Lower lobe of right lung (tissue), 2 donors: ENCODE measurements at regions not wholly inside any gene's neighbourhood (a gene's known extent, or its start where the extent isn't known, plus 50 kb on each side); places are given as distances from the start of the nearest gene placed in this dataset.
A peak's percentile ranks its signal among the peaks of the same experiment; 100 is the strongest.

Source experiments
- ATAC-seq, 2 donors: fragments of 200-7000 bp; cut with Tn5 transposase; one replicate each; pipeline ENCODE4 v1.9.1; 2020 to 2022; ENCODE audit warnings: mild to moderate bottlenecking in 2 of 2, moderate library complexity in 2 of 2
- DNase-seq: peaks from one replicate; pipeline ENCODE4 v3.0.0-alpha.2; 2020
- H3K27ac ChIP-seq: fragments of 200-600 bp; one replicate; pipeline ENCODE4 v1.8.0; 2022
- H3K27me3 ChIP-seq: fragments of 200-600 bp; one replicate; pipeline ENCODE4 v1.8.0; 2022; ENCODE audit warnings: low read depth
- H3K36me3 ChIP-seq: fragments of 200-600 bp; one replicate; pipeline ENCODE4 v1.8.0; 2022; ENCODE audit warnings: mild to moderate bottlenecking
- H3K4me1 ChIP-seq: fragments of 200-600 bp; one replicate; pipeline ENCODE4 v1.8.0; 2022
- H3K4me3 ChIP-seq: fragments of 200-600 bp; one replicate; pipeline ENCODE4 v1.8.0; 2022; ENCODE audit warnings: mild to moderate bottlenecking
- H3K9me3 ChIP-seq: fragments of 200-600 bp; one replicate; pipeline ENCODE4 v1.8.0; 2022
- intact Hi-C: fragments of 100-400 bp; cut with DNase I; formaldehyde crosslinking; loops from one replicate; pipeline ENCODE4 v1.11.0; 2022
- TF ChIP-seq, protein P1 (sequence below): fragments of 200-600 bp; IDR thresholded peaks from one replicate; pipeline ENCODE4 v1.8.0; 2022; ENCODE audit warnings: antibody characterized with exemption, mild to moderate bottlenecking
- donor health status: DM: no; HTN: yes; CAD: no; lungs with severe emphysema.

DNA sequence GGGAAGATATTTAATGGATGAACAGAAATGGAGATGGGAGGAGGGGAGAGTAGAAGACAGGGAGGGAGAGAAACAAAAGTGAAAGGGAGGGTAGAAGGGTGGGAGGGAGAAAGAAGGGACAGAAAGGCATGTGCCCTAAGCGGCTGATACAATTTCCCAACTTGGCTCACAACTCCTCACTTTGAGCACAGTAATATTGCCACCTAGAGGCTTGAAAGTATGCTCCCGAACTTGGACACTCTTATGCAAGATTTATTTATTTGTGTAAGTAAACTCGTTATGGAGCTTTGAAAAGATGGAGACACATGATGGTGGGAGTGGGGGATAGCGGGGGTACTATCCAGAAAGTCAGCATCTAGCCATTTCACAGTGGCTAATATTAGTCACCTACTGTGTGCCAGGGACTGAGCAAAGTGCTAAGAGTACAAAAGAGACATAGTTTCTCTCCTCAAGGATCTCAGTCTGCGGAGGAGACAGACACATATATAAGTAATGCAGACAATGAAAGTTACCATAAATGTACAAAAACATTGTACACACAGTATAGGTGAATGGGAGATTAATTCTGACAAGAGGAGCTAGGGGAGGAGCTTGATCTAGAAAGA lies 189.7 kb downstream of the SEC16B start:
- Histone ChIP-seq H3K4me3 (no peak overlapping the region), H3K36me3 (no peaks in the 10 kb centered on the region), H3K27ac (no peak overlapping the region), H3K9me3 (no peaks in the 10 kb centered on the region), H3K27me3 (no peaks in the 10 kb centered on the region), H3K4me1 (no peaks in the 10 kb centered on the region)
- ATAC-seq, result peak; percentile 52 to 63
- DNase-seq, result no peak
- TF ChIP-seq, protein P1, sequence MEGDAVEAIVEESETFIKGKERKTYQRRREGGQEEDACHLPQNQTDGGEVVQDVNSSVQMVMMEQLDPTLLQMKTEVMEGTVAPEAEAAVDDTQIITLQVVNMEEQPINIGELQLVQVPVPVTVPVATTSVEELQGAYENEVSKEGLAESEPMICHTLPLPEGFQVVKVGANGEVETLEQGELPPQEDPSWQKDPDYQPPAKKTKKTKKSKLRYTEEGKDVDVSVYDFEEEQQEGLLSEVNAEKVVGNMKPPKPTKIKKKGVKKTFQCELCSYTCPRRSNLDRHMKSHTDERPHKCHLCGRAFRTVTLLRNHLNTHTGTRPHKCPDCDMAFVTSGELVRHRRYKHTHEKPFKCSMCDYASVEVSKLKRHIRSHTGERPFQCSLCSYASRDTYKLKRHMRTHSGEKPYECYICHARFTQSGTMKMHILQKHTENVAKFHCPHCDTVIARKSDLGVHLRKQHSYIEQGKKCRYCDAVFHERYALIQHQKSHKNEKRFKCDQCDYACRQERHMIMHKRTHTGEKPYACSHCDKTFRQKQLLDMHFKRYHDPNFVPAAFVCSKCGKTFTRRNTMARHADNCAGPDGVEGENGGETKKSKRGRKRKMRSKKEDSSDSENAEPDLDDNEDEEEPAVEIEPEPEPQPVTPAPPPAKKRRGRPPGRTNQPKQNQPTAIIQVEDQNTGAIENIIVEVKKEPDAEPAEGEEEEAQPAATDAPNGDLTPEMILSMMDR, result peak; percentile 37
- intact Hi-C loops, result no loop called here

DNA sequence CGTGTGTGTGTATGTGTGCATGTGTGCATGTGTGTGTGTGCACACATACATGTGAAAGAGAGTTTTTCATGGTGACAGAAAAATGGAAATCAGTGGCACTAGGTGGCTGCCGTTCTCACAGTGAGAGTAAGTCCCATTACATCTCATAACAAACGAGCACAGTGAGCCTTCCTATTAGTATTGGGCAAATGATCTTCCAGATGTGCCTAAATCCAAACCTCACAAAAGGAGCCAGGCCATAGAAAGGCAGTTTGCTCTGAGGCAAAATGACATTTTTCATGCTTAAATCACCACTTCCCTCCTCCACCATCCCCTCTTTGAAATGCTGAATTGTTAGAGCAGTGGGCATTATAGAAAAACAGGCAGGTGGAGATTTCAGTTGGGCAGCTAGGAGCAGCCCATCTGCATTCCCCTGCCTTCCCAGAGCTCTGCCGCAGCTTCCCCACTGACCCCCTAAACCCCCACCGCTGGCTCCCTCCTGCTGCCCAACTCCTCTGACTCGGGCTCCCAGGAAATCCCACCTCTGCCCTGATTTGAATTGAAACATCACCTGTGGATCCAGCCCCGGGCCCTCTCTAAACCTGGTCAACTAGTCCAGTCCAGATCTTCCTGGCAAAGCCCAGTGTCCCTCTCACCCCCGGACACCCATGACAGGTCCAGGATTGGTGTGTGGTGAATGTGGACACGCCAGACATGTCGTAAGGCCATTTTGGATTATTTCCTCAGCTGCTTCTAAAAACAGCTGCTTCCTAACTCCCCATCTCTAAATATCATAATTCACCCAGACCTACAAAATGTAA lies 190.5 kb downstream of the SEC16B start:
- TF ChIP-seq, protein P1, result no peak
- ATAC-seq, result no peak
- Histone ChIP-seq H3K36me3 (no peaks in the 10 kb centered on the region), H3K4me3 (no peak overlapping the region), H3K4me1 (no peaks in the 10 kb centered on the region), H3K9me3 (no peaks in the 10 kb centered on the region), H3K27me3 (no peaks in the 10 kb centered on the region), H3K27ac (no peak overlapping the region)
- intact Hi-C loops, result no loop called here
- no peak for DNase-seq

DNA sequence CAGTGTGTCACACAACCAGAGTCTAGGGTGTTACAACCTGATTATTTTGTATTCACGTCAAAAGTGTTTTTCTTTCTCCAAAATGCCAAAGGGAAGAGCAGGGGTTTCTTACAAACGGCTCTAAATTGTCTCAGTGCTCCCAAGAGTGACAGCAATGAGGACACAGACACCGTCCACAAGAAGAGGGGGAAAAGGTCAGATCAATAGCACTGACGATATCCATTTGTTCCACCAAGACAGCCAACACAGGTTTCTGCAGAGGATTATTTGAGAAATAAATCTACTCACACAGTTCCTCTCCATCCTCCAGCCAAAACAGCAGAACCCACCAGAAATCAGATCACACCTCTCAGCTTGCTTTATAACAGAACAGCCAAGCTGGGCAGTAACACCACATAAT lies 193.9 kb downstream of the SEC16B start:
- Histone ChIP-seq H3K9me3 (peaks cover 16% of the 10 kb centered on the region), H3K27ac (no peak overlapping the region), H3K36me3 (no peaks in the 10 kb centered on the region), H3K27me3 (no peaks in the 10 kb centered on the region), H3K4me1 (no peaks in the 10 kb centered on the region), H3K4me3 (no peak overlapping the region)
- ATAC-seq (no peak), DNase-seq (no peak)
- intact Hi-C loops, result no loop called here
- TF ChIP-seq, protein P1, result no peak

DNA sequence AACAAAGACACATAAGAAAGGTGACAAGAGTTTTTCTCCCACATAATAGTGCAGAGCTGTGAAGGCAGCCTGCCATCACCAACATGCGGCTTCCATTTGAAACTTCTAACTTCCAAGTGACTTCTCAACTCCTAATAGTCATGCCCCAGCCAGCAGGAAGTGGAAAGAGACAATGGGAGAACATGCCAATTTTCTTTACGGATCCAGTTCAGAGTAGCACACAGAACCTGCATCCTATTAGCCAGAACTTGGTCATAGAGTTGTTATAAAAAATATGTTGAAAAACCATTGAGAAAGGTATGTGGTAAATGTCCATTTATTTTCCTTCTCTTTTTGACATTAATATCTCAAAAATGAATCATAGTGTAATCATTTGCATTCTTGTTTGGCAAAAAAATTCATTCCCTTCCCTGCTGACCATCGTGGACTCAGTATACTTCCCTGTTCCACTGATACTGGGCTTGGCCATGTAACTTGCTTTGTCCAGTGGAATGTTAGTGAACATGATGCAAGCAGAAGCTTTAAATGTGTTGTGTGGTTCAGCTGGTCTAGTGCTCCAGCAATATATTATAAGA lies 197.4 kb downstream of the SEC16B start:
- Histone ChIP-seq H3K4me1 (no peaks in the 10 kb centered on the region), H3K36me3 (no peaks in the 10 kb centered on the region), H3K27ac (no peak overlapping the region), H3K27me3 (no peaks in the 10 kb centered on the region), H3K4me3 (no peak overlapping the region), H3K9me3 (peaks cover 16% of the 10 kb centered on the region)
- intact Hi-C loops, result no loop called here
- DNase-seq, result no peak
- ATAC-seq, result no peak
- TF ChIP-seq, protein P1, result no peak

DNA sequence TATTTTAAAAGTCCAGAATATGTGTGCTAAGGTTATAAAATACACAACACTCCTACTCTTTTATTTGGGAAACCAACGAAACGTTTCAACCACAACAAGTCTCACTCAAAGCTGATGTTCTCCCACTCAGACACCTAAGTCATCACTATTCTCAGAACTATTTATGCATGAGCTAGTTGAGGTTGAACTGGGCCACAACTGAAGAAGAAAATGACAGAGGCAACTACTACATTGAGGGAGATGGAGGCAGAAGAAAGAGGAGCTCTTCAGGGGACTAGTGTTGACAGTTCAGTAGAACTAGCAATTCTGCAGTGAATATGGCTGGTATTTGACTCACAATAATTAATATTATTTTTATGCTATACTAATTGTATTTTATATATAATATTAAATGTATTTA lies 198.2 kb downstream of the SEC16B start:
- ATAC-seq (no peak), DNase-seq (no peak)
- Histone ChIP-seq H3K36me3 (no peaks in the 10 kb centered on the region), H3K9me3 (peaks cover 16% of the 10 kb centered on the region), H3K4me3 (no peak overlapping the region), H3K4me1 (no peaks in the 10 kb centered on the region), H3K27ac (no peak overlapping the region), H3K27me3 (no peaks in the 10 kb centered on the region)
- TF ChIP-seq, protein P1, result no peak
- intact Hi-C loops, result no loop called here
